ENCODE measurements at regions not wholly inside any gene's neighbourhood (a gene's known extent, or its start where the extent isn't known, plus 50 kb on each side); places are given as distances from the start of the nearest gene placed in this dataset.
A peak's percentile ranks its signal among the peaks of the same experiment; 100 is the strongest.

- DNase-seq (ENCODE audit: low spot score): no peak
Measured at GRCh38 chr5:17761326-17761725, 127.1 kb downstream of the TAF11L14 start.

GRCh38 chr5:17763301-17763700 lies 129.0 kb downstream of the TAF11L14 start:
- no peak for DNase-seq (ENCODE audit: low spot score)

GRCh38 chr5:17766031-17766430 lies 131.8 kb downstream of the TAF11L14 start:
- DNase-seq (ENCODE audit: low spot score): no peak

GRCh38 chr5:17769277-17769676 lies 135.0 kb downstream of the TAF11L14 start:
- no peak for DNase-seq (ENCODE audit: low spot score)

GRCh38 chr5:17772232-17772631 lies 138.0 kb downstream of the TAF11L14 start:
- no peak for DNase-seq (ENCODE audit: low spot score)

- DNase-seq (ENCODE audit: low spot score): no peak
Measured at GRCh38 chr5:17785774-17786173, 151.5 kb downstream of the TAF11L14 start.

GRCh38 chr5:17788351-17788750 lies 154.1 kb downstream of the TAF11L14 start:
- no peak for DNase-seq (ENCODE audit: low spot score)

GRCh38 chr5:17794201-17794600 lies 159.9 kb downstream of the TAF11L14 start:
- no peak for DNase-seq (ENCODE audit: low spot score)

GRCh38 chr5:17794815-17795214 lies 160.6 kb downstream of the TAF11L14 start:
- no peak for DNase-seq (ENCODE audit: low spot score)

GRCh38 chr5:17796142-17796541 lies 161.9 kb downstream of the TAF11L14 start:
- no peak for DNase-seq (ENCODE audit: low spot score)

- DNase-seq (ENCODE audit: low spot score): no peak
Measured at GRCh38 chr5:17796757-17797396, 162.6 kb downstream of the TAF11L14 start.

GRCh38 chr5:17799521-17799920 lies 165.3 kb downstream of the TAF11L14 start:
- DNase-seq (ENCODE audit: low spot score): no peak

- DNase-seq (ENCODE audit: low spot score): no peak
Measured at GRCh38 chr5:17801595-17801994, 167.3 kb downstream of the TAF11L14 start.

- peak; percentile 52 for DNase-seq (ENCODE audit: low spot score)
Measured at GRCh38 chr5:17802256-17802655, 168.0 kb downstream of the TAF11L14 start.

GRCh38 chr5:17803971-17804370 lies 169.7 kb downstream of the TAF11L14 start:
- no peak for DNase-seq (ENCODE audit: low spot score)

- DNase-seq (ENCODE audit: low spot score): no peak
Measured at GRCh38 chr5:17805227-17805825, 171.1 kb downstream of the TAF11L14 start.

GRCh38 chr5:17806818-17807468 lies 172.7 kb downstream of the TAF11L14 start:
- DNase-seq (ENCODE audit: low spot score): peak; percentile 75

GRCh38 chr5:17808566-17808965 lies 174.3 kb downstream of the TAF11L14 start:
- DNase-seq (ENCODE audit: low spot score): peak; percentile 88

- DNase-seq (ENCODE audit: low spot score): no peak
Measured at GRCh38 chr5:17810734-17811133, 176.5 kb downstream of the TAF11L14 start.

- DNase-seq (ENCODE audit: low spot score): no peak
Measured at GRCh38 chr5:17813214-17813613, 179.0 kb downstream of the TAF11L14 start.

- no peak for DNase-seq (ENCODE audit: low spot score)
Measured at GRCh38 chr5:17816505-17816904, 182.2 kb downstream of the TAF11L14 start.

- DNase-seq (ENCODE audit: low spot score): no peak
Measured at GRCh38 chr5:17816944-17817343, 182.7 kb downstream of the TAF11L14 start.

GRCh38 chr5:17817990-17818389 lies 183.7 kb downstream of the TAF11L14 start:
- no peak for DNase-seq (ENCODE audit: low spot score)

GRCh38 chr5:17819783-17820182 lies 185.5 kb downstream of the TAF11L14 start:
- no peak for DNase-seq (ENCODE audit: low spot score)
